Muscle layer of colon (tissue), 2 donors: ENCODE measurements at regions not wholly inside any gene's neighbourhood (a gene's known extent, or its start where the extent isn't known, plus 50 kb on each side); places are given as distances from the start of the nearest gene placed in this dataset.

Source experiments
- H3K27ac ChIP-seq: one replicate; pipeline ENCODE4 v1.7.0; 2013; ENCODE audit warnings: low read depth, mild to moderate bottlenecking, low read length, moderate library complexity
- H3K27me3 ChIP-seq, 2 donors: one replicate each; pipeline ENCODE4 v1.7.0; 2013; ENCODE audit warnings: low read length in 2 of 2, mild to moderate bottlenecking in 2 of 2; ENCODE audit not compliant: insufficient read depth in 2 of 2, control insufficient read depth in 1 of 2
- H3K36me3 ChIP-seq: one replicate; pipeline ENCODE4 v1.7.0; 2013; ENCODE audit warnings: mild to moderate bottlenecking, low read length; ENCODE audit not compliant: insufficient read depth
- H3K4me1 ChIP-seq: one replicate; pipeline ENCODE4 v1.7.0; 2013; ENCODE audit warnings: mild to moderate bottlenecking, low read length; ENCODE audit not compliant: insufficient read depth
- H3K4me3 ChIP-seq, 2 donors: one replicate each; pipeline ENCODE4 v1.7.0; 2013; ENCODE audit warnings: low read length in 2 of 2, low read depth in 1 of 2, mild to moderate bottlenecking in 1 of 2, moderate library complexity in 1 of 2
- H3K9ac ChIP-seq: one replicate; pipeline ENCODE4 v1.7.0; 2013; ENCODE audit warnings: low read length
- H3K9me3 ChIP-seq: one replicate; pipeline ENCODE4 v1.7.0; 2013; ENCODE audit warnings: mild to moderate bottlenecking, low read length
- donor health status: abdominal sarcoma.
- donor health status: Adenocarcinoma of cecum.

GRCh38 chr6:113584767-113585166 is 272.4 kb upstream of the MARCKS start:
- Histone ChIP-seq H3K9ac (no peak overlapping the region), H3K4me1 (peaks cover 7% of the 10 kb centered on the region), H3K27ac (no peak overlapping the region), H3K4me3 (no peak overlapping the region), H3K36me3 (no peaks in the 10 kb centered on the region), H3K9me3 (no peaks in the 10 kb centered on the region), H3K27me3 (no peaks in the 10 kb centered on the region)

- no peak overlapping the region for H3K4me3 ChIP-seq
- H3K9me3 ChIP-seq: no peaks in the 10 kb centered on the region
- H3K27ac ChIP-seq: no peak overlapping the region
- H3K27me3 ChIP-seq: no peaks in the 10 kb centered on the region
- H3K4me1 ChIP-seq: peaks cover 7% of the 10 kb centered on the region
- no peaks in the 10 kb centered on the region for H3K36me3 ChIP-seq
- H3K9ac ChIP-seq: no peak overlapping the region
Measured at GRCh38 chr6:113585246-113585645, 271.9 kb upstream of the MARCKS start.

- Histone ChIP-seq H3K9me3 (no peaks in the 10 kb centered on the region), H3K4me3 (no peak overlapping the region), H3K27me3 (no peaks in the 10 kb centered on the region), H3K9ac (no peak overlapping the region), H3K36me3 (no peaks in the 10 kb centered on the region), H3K4me1 (peaks cover 7% of the 10 kb centered on the region), H3K27ac (no peak overlapping the region)
Measured at GRCh38 chr6:113586413-113587077, 270.6 kb upstream of the MARCKS start.

GRCh38 chr6:113587078-113587699 is 270.0 kb upstream of the MARCKS start:
- no peak overlapping the region for H3K9ac ChIP-seq
- H3K9me3 ChIP-seq: no peaks in the 10 kb centered on the region
- no peaks in the 10 kb centered on the region for H3K36me3 ChIP-seq
- H3K4me3 ChIP-seq: no peak overlapping the region
- H3K27ac ChIP-seq: no peak overlapping the region
- H3K27me3 ChIP-seq: no peaks in the 10 kb centered on the region
- H3K4me1 ChIP-seq: peaks cover 13% of the 10 kb centered on the region

DNA sequence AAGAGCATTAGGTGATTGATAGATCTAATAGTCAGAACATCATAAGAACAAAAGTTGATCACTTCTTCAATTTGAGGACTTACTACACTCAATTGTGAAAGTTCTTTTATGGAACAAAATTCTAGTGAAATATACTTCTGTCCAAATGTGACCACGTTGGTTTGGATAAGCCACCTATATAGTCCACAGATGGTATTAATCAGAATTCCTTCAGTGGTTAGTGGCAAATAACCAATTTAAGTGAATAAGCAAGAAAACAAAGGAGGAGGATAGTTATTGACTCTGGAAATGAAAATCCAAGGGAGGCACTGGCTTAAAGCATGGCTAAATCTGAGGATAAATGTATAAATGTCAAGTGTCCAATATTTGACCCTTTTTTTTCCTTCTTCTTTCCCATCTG is 268.5 kb upstream of the MARCKS start:
- Histone ChIP-seq H3K27ac (no peak overlapping the region), H3K4me1 (peaks cover 15% of the 10 kb centered on the region), H3K9me3 (no peaks in the 10 kb centered on the region), H3K36me3 (no peaks in the 10 kb centered on the region), H3K27me3 (no peaks in the 10 kb centered on the region), H3K4me3 (no peak overlapping the region), H3K9ac (no peak overlapping the region)

DNA sequence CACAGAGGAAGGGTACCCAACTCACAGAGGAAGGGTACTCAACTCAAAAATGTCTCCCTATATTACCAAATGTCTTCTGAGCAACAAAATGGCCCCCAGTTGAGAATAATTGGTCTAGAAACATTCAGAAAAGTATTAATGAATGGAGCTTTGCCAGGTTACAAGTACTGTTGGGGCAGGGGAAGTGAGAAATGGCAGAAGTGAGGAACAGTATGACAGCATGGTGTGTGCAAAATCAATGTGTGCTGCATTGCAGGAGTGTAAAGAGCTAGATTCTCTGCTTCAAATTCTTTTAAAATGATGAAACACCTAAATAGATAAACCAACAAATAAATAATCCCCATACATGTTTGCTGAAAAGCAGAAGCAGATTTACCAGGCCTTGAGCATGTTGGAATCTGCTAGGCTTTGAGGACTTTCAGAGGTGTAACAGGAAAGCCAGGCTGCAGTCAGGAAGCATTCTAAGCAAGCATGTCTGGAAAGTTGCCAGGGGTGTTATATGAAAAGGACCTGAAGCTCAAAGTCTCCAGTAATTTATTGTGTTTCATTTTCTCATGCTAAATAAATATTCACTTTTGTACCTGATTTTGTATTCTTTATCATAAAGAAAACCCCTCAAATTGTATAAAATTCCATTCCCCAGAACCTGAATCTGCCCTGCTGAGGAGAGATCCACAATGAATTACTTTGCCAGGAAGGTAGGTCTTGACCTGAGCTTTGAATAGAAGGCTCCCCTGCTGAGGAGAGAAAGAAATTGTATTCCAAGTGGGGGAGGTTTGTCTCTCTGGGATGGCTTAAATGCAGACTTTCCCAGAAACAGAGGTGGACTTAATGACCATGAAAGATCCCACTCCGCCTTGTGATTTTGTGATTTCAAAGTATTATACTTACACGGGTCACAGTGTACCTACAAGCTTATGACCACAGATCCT is 265.0 kb upstream of the MARCKS start:
- Histone ChIP-seq H3K9ac (no peak overlapping the region), H3K36me3 (no peaks in the 10 kb centered on the region), H3K4me3 (no peak overlapping the region), H3K9me3 (no peaks in the 10 kb centered on the region), H3K4me1 (peaks cover 32% of the 10 kb centered on the region), H3K27me3 (no peaks in the 10 kb centered on the region), H3K27ac (peak overlapping the region; percentile 16)

DNA sequence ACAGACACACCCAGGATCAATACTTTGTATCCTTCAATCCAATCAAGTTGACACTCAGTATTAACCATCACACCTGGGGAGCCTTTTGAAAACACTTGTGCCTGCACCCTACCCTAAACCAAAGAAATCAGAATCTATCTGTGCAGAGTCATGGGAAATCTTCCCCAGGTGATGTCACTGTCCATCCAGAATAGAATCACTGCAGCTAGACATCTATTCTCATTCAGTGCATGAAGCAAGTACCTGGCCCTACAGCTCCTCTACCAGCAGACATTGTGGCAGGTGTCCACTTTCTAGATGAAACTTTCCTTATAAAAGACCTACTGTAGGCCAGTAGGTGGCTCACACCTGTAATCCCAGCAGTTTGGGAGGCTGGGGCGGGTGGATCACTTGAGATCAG is 262.4 kb upstream of the MARCKS start:
- H3K4me1 ChIP-seq: peaks cover 34% of the 10 kb centered on the region
- no peak overlapping the region for H3K9ac ChIP-seq
- no peaks in the 10 kb centered on the region for H3K27me3 ChIP-seq
- no peak overlapping the region for H3K27ac ChIP-seq
- H3K4me3 ChIP-seq: no peak overlapping the region
- no peaks in the 10 kb centered on the region for H3K9me3 ChIP-seq
- no peaks in the 10 kb centered on the region for H3K36me3 ChIP-seq

DNA sequence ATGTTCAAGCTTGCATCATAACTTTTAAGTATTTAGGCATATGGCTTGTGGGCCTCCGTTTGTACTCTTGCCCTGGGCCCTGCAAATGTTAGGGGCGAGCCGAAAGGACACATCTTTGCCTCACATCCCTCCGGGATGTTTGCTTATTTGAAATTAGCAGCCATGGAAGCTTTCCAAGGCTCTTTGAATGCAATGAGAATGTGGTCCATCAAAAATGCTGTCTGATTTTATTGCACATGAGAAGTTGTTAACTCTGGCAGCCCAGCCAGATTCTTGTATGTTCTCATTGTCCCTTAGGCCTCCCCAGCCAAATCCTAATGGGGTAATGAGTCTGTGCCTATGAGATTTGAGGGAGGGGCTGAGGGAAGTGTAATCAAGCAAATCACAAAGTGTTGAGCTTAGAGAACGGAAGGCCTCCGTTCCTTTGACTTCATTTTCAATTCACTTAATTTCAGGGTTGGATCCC is 261.2 kb upstream of the MARCKS start:
- H3K36me3 ChIP-seq: no peaks in the 10 kb centered on the region
- no peaks in the 10 kb centered on the region for H3K27me3 ChIP-seq
- peaks cover 34% of the 10 kb centered on the region for H3K4me1 ChIP-seq
- peak overlapping the region; percentile 84 for H3K27ac ChIP-seq
- peak overlapping the region in 1 of 2 donors; percentile 2 for H3K4me3 ChIP-seq
- no peaks in the 10 kb centered on the region for H3K9me3 ChIP-seq
- peak overlapping the region; percentile 37 for H3K9ac ChIP-seq

DNA sequence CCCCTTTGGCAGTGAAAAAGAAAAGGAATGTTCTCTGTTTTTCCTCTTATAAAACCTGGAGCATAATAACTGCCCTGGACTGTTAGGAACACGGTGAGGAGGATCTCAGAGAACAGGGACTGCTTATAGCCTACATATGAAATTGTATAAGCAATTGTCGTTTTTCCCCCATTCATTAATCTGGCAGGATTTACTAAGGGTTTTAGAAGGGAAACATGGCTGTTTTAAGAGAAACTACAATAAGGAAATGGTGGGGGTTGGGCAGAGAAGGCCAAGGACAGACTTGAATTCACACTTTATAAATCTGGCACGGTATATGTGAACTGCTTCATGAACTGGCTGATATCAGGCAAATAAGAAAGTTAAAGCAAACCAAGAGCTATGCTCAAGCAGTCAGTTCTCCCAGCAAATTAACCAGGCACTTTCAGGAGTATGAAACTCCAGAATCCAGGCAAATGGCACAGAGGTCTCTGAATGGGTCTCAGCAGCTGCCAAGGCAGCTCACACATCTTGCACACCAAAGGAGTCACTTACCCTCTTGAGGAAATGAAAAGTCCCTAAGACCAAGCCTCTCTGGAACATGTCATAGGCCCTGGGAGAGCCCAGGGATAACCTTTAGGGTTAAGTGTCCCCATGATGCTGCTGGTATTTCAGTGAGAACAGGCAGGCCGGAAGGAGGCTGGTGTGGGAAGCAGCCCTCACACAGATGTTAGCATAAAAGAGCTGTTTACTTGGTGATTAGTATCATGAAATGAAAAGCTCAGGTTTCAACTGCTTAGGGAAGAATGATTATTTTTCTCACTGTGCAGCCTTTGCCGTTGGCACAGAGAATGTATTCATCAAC is 260.5 kb upstream of the MARCKS start:
- H3K4me3 ChIP-seq: peak overlapping the region; percentile 2 to 8
- peak overlapping the region; percentile 84 for H3K27ac ChIP-seq
- peak overlapping the region; percentile 37 for H3K9ac ChIP-seq
- H3K4me1 ChIP-seq: peaks cover 33% of the 10 kb centered on the region
- H3K36me3 ChIP-seq: no peaks in the 10 kb centered on the region
- no peaks in the 10 kb centered on the region for H3K27me3 ChIP-seq
- H3K9me3 ChIP-seq: no peaks in the 10 kb centered on the region

DNA sequence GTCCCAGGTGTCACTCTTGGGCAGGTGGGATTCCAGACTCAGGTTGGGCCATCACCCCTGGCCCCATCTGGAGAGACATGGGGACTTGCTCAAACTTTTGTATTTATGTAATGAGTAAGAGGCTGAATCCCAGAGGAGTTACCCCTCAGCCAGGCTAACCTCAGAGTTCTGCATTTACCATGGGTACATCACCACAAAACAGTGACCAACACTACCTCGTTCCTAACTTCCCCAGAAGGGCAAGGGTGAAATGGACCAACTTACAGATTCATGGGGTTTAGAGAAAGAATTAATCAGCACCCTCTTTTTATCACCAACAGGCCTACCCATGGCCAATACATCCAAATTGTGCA is 259.9 kb upstream of the MARCKS start:
- Histone ChIP-seq H3K27ac (peak overlapping the region; percentile 84), H3K9me3 (no peaks in the 10 kb centered on the region), H3K4me1 (peaks cover 27% of the 10 kb centered on the region), H3K36me3 (no peaks in the 10 kb centered on the region), H3K9ac (no peak overlapping the region), H3K27me3 (no peaks in the 10 kb centered on the region), H3K4me3 (no peak overlapping the region)

- Histone ChIP-seq H3K27me3 (no peaks in the 10 kb centered on the region), H3K4me1 (peaks cover 26% of the 10 kb centered on the region), H3K36me3 (no peaks in the 10 kb centered on the region), H3K9ac (no peak overlapping the region), H3K4me3 (no peak overlapping the region), H3K27ac (no peak overlapping the region), H3K9me3 (no peaks in the 10 kb centered on the region)
Measured at GRCh38 chr6:113598786-113599185, 258.4 kb upstream of the MARCKS start.
